Hepatocyte (in vitro differentiated cells): ENCODE measurements at regions not wholly inside any gene's neighbourhood (a gene's known extent, or its start where the extent isn't known, plus 50 kb on each side); places are given as distances from the start of the nearest gene placed in this dataset.

Source experiments
- DNase-seq: peaks from one replicate; pipeline ENCODE4 v3.0.0-alpha.2; 2016; ENCODE audit warnings: low spot score
- H2AFZ ChIP-seq: fragments of 200-600 bp; sonication (generic); 2 replicates; pipeline ENCODE4 v1.6.0; 2016; ENCODE audit warnings: antibody characterized with exemption, mild to moderate bottlenecking
- H3K27ac ChIP-seq: fragments of 200-600 bp; sonication (generic); 2 replicates; pipeline ENCODE4 v1.5.1; 2016; ENCODE audit warnings: mild to moderate bottlenecking
- H3K27me3 ChIP-seq: fragments of 200-600 bp; sonication (generic); 2 replicates; pipeline ENCODE4 v1.6.1; 2016
- H3K36me3 ChIP-seq: fragments of 200-600 bp; sonication (generic); replicated peaks from 2 replicates; pipeline ENCODE4 v1.5.1; 2016; ENCODE audit warnings: low read depth; ENCODE audit not compliant: insufficient read depth
- H3K4me1 ChIP-seq: fragments of 200-600 bp; sonication (generic); 2 replicates; pipeline ENCODE4 v1.5.1; 2016; ENCODE audit warnings: mild to moderate bottlenecking, moderate library complexity; ENCODE audit not compliant: insufficient read depth
- H3K4me2 ChIP-seq: fragments of 200-600 bp; sonication (generic); 2 replicates; pipeline ENCODE4 v1.6.0; 2016
- H3K4me3 ChIP-seq: fragments of 200-600 bp; sonication (generic); 2 replicates; pipeline ENCODE4 v1.5.1; 2016; ENCODE audit warnings: mild to moderate bottlenecking
- H3K79me2 ChIP-seq: fragments of 200-600 bp; sonication (generic); 2 replicates; pipeline ENCODE4 v1.6.0; 2017; ENCODE audit warnings: mild to moderate bottlenecking
- H3K9me2 ChIP-seq: fragments of 200-600 bp; sonication (generic); replicated peaks from 2 replicates; pipeline ENCODE4 v1.6.0; 2017; ENCODE audit warnings: mild to moderate bottlenecking; ENCODE audit not compliant: insufficient read depth
- H3K9me3 ChIP-seq: fragments of 200-600 bp; sonication (generic); 2 replicates; pipeline ENCODE4 v1.5.1; 2016; ENCODE audit warnings: low read depth, mild to moderate bottlenecking
- H4K20me1 ChIP-seq: fragments of 200-600 bp; sonication (generic); 2 replicates; pipeline ENCODE4 v1.6.0; 2016; ENCODE audit warnings: mild to moderate bottlenecking; ENCODE audit not compliant: insufficient read depth, poor library complexity, severe bottlenecking
- CTCF ChIP-seq: fragments of 200-600 bp; sonication (generic); IDR thresholded peaks from 2 replicates; pipeline ENCODE4 v1.5.1; 2016; ENCODE audit warnings: antibody characterized with exemption, mild to moderate bottlenecking; ENCODE audit not compliant: poor library complexity
- EZH2 ChIP-seq: fragments of 200-600 bp; sonication (generic); IDR thresholded peaks from 2 replicates; pipeline ENCODE4 v1.6.1; 2016; ENCODE audit warnings: antibody characterized with exemption, mild to moderate bottlenecking, borderline replicate concordance
- EZH2phosphoT487 ChIP-seq: fragments of 200-600 bp; sonication (generic); IDR thresholded peaks from one replicate; pipeline ENCODE4 v1.6.1; 2018; ENCODE audit warnings: antibody characterized with exemption, mild to moderate bottlenecking, low read depth, moderate library complexity; ENCODE audit not compliant: unreplicated experiment, severe bottlenecking
- WGBS: methylation state at CpG from one replicate; pipeline ENCODE4 v1.1.6; 2016; ENCODE audit warnings: low lambda C conversion rate; ENCODE audit errors: missing lambda C conversion rate; 5-methylcytosine and 5-hydroxymethylcytosine counted together

GRCh38 chr11:23509821-23510220, 649.5 kb upstream of the CCDC179 start:
- Histone ChIP-seq H3K27ac (peak overlapping the region; percentile 8), H3K4me3 (no peak overlapping the region), H3K27me3 (no peaks in the 10 kb centered on the region), H3K4me2 (no peak overlapping the region), H3K36me3 (no peaks in the 10 kb centered on the region), H2AFZ (no peak overlapping the region), H4K20me1 (no peaks in the 10 kb centered on the region), H3K79me2 (no peaks in the 10 kb centered on the region), H3K9me3 (no peaks in the 10 kb centered on the region), H3K9me2 (no peaks in the 10 kb centered on the region), H3K4me1 (no peaks in the 10 kb centered on the region)
- 91% methylated on average over 2 of the region's 2 CpGs for WGBS
- TF ChIP-seq EZH2 (no peak), EZH2phosphoT487 (no peak), CTCF (no peak)
- no peak for DNase-seq

GRCh38 chr11:23519194-23519593, 658.9 kb upstream of the CCDC179 start:
- WGBS: 54% methylated on average over 2 of the region's 2 CpGs

GRCh38 chr11:23520226-23520960, 660.1 kb upstream of the CCDC179 start:
- Histone ChIP-seq H3K9me2 (no peaks in the 10 kb centered on the region), H4K20me1 (no peaks in the 10 kb centered on the region), H2AFZ (no peak overlapping the region), H3K27ac (no peak overlapping the region), H3K4me1 (no peaks in the 10 kb centered on the region), H3K4me2 (no peak overlapping the region), H3K79me2 (no peaks in the 10 kb centered on the region), H3K36me3 (no peaks in the 10 kb centered on the region), H3K27me3 (no peaks in the 10 kb centered on the region), H3K9me3 (no peaks in the 10 kb centered on the region), H3K4me3 (no peak overlapping the region)
- DNase-seq: no peak
- TF ChIP-seq EZH2phosphoT487: no peak
- no peak for TF ChIP-seq EZH2
- no peak for TF ChIP-seq CTCF
- WGBS: 92% methylated on average over 11 of the region's 11 CpGs

More at GRCh38 chr11:23519194-23519593, 658.9 kb upstream of the CCDC179 start:
- H3K79me2 ChIP-seq: no peaks in the 10 kb centered on the region
- no peaks in the 10 kb centered on the region for H3K27me3 ChIP-seq
- H2AFZ ChIP-seq: no peak overlapping the region
- no peak overlapping the region for H3K27ac ChIP-seq
- H3K36me3 ChIP-seq: no peaks in the 10 kb centered on the region
- DNase-seq: no peak
- H3K4me3 ChIP-seq: no peak overlapping the region
- H3K9me2 ChIP-seq: no peaks in the 10 kb centered on the region
- H3K4me1 ChIP-seq: no peaks in the 10 kb centered on the region
- no peak overlapping the region for H3K4me2 ChIP-seq
- TF ChIP-seq EZH2phosphoT487: no peak
- no peaks in the 10 kb centered on the region for H3K9me3 ChIP-seq
- H4K20me1 ChIP-seq: no peaks in the 10 kb centered on the region

GRCh38 chr11:23536907-23537306, 676.6 kb upstream of the CCDC179 start:
- Histone ChIP-seq H2AFZ (no peak overlapping the region), H3K4me3 (no peak overlapping the region)
- WGBS: 91% methylated on average over 4 of the region's 4 CpGs

More at GRCh38 chr11:23536907-23537306, 676.6 kb upstream of the CCDC179 start:
- Histone ChIP-seq H3K36me3 (no peaks in the 10 kb centered on the region), H3K9me3 (no peaks in the 10 kb centered on the region), H4K20me1 (no peaks in the 10 kb centered on the region), H3K79me2 (no peaks in the 10 kb centered on the region), H3K4me2 (no peak overlapping the region), H3K27me3 (no peaks in the 10 kb centered on the region), H3K9me2 (no peaks in the 10 kb centered on the region), H3K4me1 (no peaks in the 10 kb centered on the region), H3K27ac (no peak overlapping the region)
- no peak for DNase-seq
- TF ChIP-seq CTCF (no peak), EZH2 (no peak), EZH2phosphoT487 (no peak)
